ENCODE measurements at regions not wholly inside any gene's neighbourhood (a gene's known extent, or its start where the extent isn't known, plus 50 kb on each side); places are given as distances from the start of the nearest gene placed in this dataset.
A peak's percentile ranks its signal among the peaks of the same experiment; 100 is the strongest.

GRCh38 chr2:122029456-122029855 is 274.0 kb downstream of the TSN start:
- no peak for TF ChIP-seq POLR2A (IDR thresholded peaks at IDR 0.05)
- TF ChIP-seq, protein P1, sequence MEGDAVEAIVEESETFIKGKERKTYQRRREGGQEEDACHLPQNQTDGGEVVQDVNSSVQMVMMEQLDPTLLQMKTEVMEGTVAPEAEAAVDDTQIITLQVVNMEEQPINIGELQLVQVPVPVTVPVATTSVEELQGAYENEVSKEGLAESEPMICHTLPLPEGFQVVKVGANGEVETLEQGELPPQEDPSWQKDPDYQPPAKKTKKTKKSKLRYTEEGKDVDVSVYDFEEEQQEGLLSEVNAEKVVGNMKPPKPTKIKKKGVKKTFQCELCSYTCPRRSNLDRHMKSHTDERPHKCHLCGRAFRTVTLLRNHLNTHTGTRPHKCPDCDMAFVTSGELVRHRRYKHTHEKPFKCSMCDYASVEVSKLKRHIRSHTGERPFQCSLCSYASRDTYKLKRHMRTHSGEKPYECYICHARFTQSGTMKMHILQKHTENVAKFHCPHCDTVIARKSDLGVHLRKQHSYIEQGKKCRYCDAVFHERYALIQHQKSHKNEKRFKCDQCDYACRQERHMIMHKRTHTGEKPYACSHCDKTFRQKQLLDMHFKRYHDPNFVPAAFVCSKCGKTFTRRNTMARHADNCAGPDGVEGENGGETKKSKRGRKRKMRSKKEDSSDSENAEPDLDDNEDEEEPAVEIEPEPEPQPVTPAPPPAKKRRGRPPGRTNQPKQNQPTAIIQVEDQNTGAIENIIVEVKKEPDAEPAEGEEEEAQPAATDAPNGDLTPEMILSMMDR (IDR thresholded peaks at IDR 0.05), result no peak
- Histone ChIP-seq H3K9me3 (no peaks in the 10 kb centered on the region), H3K27me3 (no peaks in the 10 kb centered on the region), H3K36me3 (no peaks in the 10 kb centered on the region), H3K4me1 (no peaks in the 10 kb centered on the region), H3K27ac (no peak overlapping the region), H3K4me3 (no peak overlapping the region)
- DNase-seq, result peak in 1 of 3 donors; percentile 10

- no peaks in the 10 kb centered on the region for H3K9me3 ChIP-seq
- H3K4me1 ChIP-seq, result no peaks in the 10 kb centered on the region
- TF ChIP-seq, protein P1 (IDR thresholded peaks at IDR 0.05), result no peak
- TF ChIP-seq POLR2A (IDR thresholded peaks at IDR 0.05), result no peak
- no peak overlapping the region for H3K4me3 ChIP-seq
- no peaks in the 10 kb centered on the region for H3K27me3 ChIP-seq
- no peaks in the 10 kb centered on the region for H3K36me3 ChIP-seq
- H3K27ac ChIP-seq, result no peak overlapping the region
- no peak for DNase-seq
Measured at GRCh38 chr2:122029945-122030344, 274.5 kb downstream of the TSN start.

- H3K4me3 ChIP-seq, result no peak overlapping the region
- H3K27ac ChIP-seq, result no peak overlapping the region
- peak in 1 of 3 donors; percentile 18 for DNase-seq
- no peaks in the 10 kb centered on the region for H3K27me3 ChIP-seq
- no peaks in the 10 kb centered on the region for H3K4me1 ChIP-seq
- TF ChIP-seq POLR2A (IDR thresholded peaks at IDR 0.05), result no peak
- TF ChIP-seq, protein P1 (IDR thresholded peaks at IDR 0.05), result no peak
- no peaks in the 10 kb centered on the region for H3K9me3 ChIP-seq
- no peaks in the 10 kb centered on the region for H3K36me3 ChIP-seq
Measured at GRCh38 chr2:122031544-122032263, 276.3 kb downstream of the TSN start.

- no peaks in the 10 kb centered on the region for H3K36me3 ChIP-seq
- no peak overlapping the region for H3K4me3 ChIP-seq
- no peaks in the 10 kb centered on the region for H3K27me3 ChIP-seq
- H3K4me1 ChIP-seq, result no peaks in the 10 kb centered on the region
- H3K27ac ChIP-seq, result no peak overlapping the region
- H3K9me3 ChIP-seq, result no peaks in the 10 kb centered on the region
- DNase-seq, result no peak
- TF ChIP-seq, protein P1 (IDR thresholded peaks at IDR 0.05), result no peak
- no peak for TF ChIP-seq POLR2A (IDR thresholded peaks at IDR 0.05)
Measured at GRCh38 chr2:122032264-122032645, 276.8 kb downstream of the TSN start.

DNA sequence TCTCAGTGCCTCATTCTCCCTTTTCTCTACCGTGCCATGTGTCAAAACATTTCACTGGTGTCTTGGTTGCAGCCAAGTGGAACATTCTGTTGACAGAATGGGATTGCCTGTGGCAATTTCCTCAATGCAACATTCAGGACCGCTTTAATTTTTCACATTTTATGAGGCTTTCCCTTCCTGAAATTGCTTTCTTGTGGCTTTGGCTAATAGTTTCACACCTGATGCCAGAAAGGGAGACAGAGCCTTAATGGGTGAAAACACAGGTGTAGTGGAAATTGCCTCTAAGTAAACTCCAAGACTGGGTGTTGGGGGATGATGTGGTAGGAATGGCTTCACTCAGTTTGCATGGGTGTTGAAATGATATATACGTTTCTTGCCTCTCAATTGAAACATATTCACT is 278.3 kb downstream of the TSN start:
- Histone ChIP-seq H3K9me3 (no peaks in the 10 kb centered on the region), H3K4me1 (no peaks in the 10 kb centered on the region), H3K36me3 (no peaks in the 10 kb centered on the region), H3K27me3 (no peaks in the 10 kb centered on the region), H3K4me3 (no peak overlapping the region), H3K27ac (no peak overlapping the region)
- TF ChIP-seq POLR2A (IDR thresholded peaks at IDR 0.05), result no peak
- TF ChIP-seq, protein P1 (IDR thresholded peaks at IDR 0.05), result no peak
- DNase-seq, result no peak

Measured in Peyer's patch (tissue), 4 donors.